GM12892 (cell line): ENCODE measurements at regions not wholly inside any gene's neighbourhood (a gene's known extent, or its start where the extent isn't known, plus 50 kb on each side); places are given as distances from the start of the nearest gene placed in this dataset.

Source experiments
- POLR2A ChIP-seq: IDR thresholded peaks from 2 replicates; pipeline ENCODE4 v1.6.1; 2011; ENCODE audit warnings: low read depth, low read length, control low read depth
- POLR2AphosphoS5 ChIP-seq: IDR thresholded peaks from 2 replicates; pipeline ENCODE4 v1.6.1; 2011; ENCODE audit warnings: low read depth, low read length, control low read depth
- TAF1 ChIP-seq: IDR thresholded peaks from 2 replicates; pipeline ENCODE4 v1.6.1; 2011; ENCODE audit warnings: low read depth, mild to moderate bottlenecking, control low read depth, low read length, borderline replicate concordance

DNA sequence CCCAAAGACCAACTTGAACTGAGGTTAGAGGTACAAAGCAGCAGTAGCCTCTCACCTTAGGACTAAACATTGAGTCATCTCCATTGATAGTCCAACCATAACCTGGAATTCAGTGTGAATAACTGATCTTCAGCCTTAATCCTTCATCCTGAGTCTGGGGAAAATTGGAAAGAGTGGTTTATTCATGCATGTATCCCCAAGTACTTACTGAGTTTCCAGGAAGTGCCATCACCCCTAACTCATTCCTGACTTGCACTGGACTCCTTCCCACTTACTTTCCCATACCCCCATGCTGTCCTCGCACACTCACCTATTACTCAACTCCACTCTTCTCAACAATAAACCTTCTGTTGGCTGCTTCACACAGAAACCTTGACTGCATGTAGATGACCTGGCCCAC lies 161.4 kb upstream of the ZNF462 start:
- TF ChIP-seq POLR2A, result no peak
- TF ChIP-seq POLR2AphosphoS5, result no peak
- no peak for TF ChIP-seq TAF1
